PC-9 (cell line): ENCODE measurements at regions not wholly inside any gene's neighbourhood (a gene's known extent, or its start where the extent isn't known, plus 50 kb on each side); places are given as distances from the start of the nearest gene placed in this dataset.

Experiments used
- BruUV-seq: library from RNA; stranded (reverse); fragments of 400-500 nt; replicated peaks from 2 replicates; lab custom pipeline; 2021; lab: Mats Ljungman, UMichigan
- CTCF ChIA-PET: fragments of 300-600 bp; sonication (Branson Sonifier 250); formaldehyde crosslinking; loops from one replicate; lab custom pipeline; 2022; ENCODE audit warnings: antibody characterized with exemption; lab: Charles Lee
- POLR2A ChIA-PET: fragments of 300-600 bp; sonication (Branson Sonifier 250); formaldehyde crosslinking; loops from one replicate; lab custom pipeline; 2022; ENCODE audit warnings: antibody characterized with exemption; ENCODE audit not compliant: unreplicated experiment; lab: Charles Lee
- DNase-seq, 2 experiments: peaks; one replicate each; pipeline versions ENCODE4 v3.0.0 to v3.0.0-alpha.2; 2015 to 2022; ENCODE audit warnings: mixed read lengths in 1 of 2
- H2AFZ ChIP-seq: fragments of 200-600 bp; sonication (generic); 2 replicates; pipeline ENCODE4 v1.8.1; 2017; ENCODE audit warnings: antibody characterized with exemption
- H3F3A ChIP-seq: fragments of 200-600 bp; sonication (generic); 2 replicates; pipeline ENCODE4 v1.8.1; 2017; ENCODE audit warnings: antibody characterized with exemption, mild to moderate bottlenecking, low read depth; ENCODE audit not compliant: insufficient read depth
- H3K27ac ChIP-seq: fragments of 200-600 bp; sonication (generic); 2 replicates; pipeline ENCODE4 v1.6.1; 2016; ENCODE audit warnings: mixed run types
- H3K27me3 ChIP-seq: fragments of 200-600 bp; sonication (generic); 2 replicates; pipeline ENCODE4 v1.6.1; 2016; ENCODE audit warnings: low read depth, mixed run types; ENCODE audit not compliant: insufficient read depth
- H3K36me3 ChIP-seq: fragments of 200-600 bp; sonication (generic); 2 replicates; pipeline ENCODE4 v1.6.1; 2016; ENCODE audit warnings: low read depth, mixed run types
- H3K4me1 ChIP-seq: fragments of 200-600 bp; sonication (generic); replicated peaks from 2 replicates; pipeline ENCODE4 v1.6.1; 2016; ENCODE audit warnings: mixed run types; ENCODE audit not compliant: insufficient read depth
- H3K4me2 ChIP-seq: fragments of 200-600 bp; sonication (generic); 2 replicates; pipeline ENCODE4 v1.6.1; 2017; ENCODE audit warnings: mixed run types
- H3K4me3 ChIP-seq: fragments of 200-600 bp; sonication (generic); 2 replicates; pipeline ENCODE4 v1.6.1; 2016; ENCODE audit warnings: mixed run types
- H3K79me2 ChIP-seq: fragments of 200-600 bp; sonication (generic); 2 replicates; pipeline ENCODE4 v1.6.1; 2017; ENCODE audit warnings: low read depth, mixed run types
- H3K9me2 ChIP-seq: fragments of 200-600 bp; sonication (generic); 2 replicates; pipeline ENCODE4 v1.8.1; 2017; ENCODE audit warnings: mild to moderate bottlenecking; ENCODE audit not compliant: insufficient read depth
- H3K9me3 ChIP-seq: fragments of 200-600 bp; sonication (generic); 2 replicates; pipeline ENCODE4 v1.8.1; 2016; ENCODE audit warnings: low read depth; ENCODE audit not compliant: insufficient read depth
- H4K20me1 ChIP-seq: fragments of 200-600 bp; sonication (generic); 2 replicates; pipeline ENCODE4 v1.8.1; 2017; ENCODE audit not compliant: insufficient read depth
- EZH2 ChIP-seq: fragments of 200-600 bp; sonication (generic); IDR thresholded peaks from 2 replicates; pipeline ENCODE4 v1.8.0; 2017; ENCODE audit warnings: antibody characterized with exemption, low read depth
- intact Hi-C: fragments of 100-400 bp; cut with micrococcal nuclease; formaldehyde crosslinking; loops from one replicate; pipeline ENCODE4 v1.10.0; 2022; ENCODE audit not compliant: unreplicated experiment
- TF ChIP-seq, protein P1 (sequence below): fragments of 200-600 bp; sonication (generic); conservative IDR thresholded peaks from 2 replicates; pipeline ENCODE4 v1.6.1; 2017; ENCODE audit warnings: mixed run types, antibody characterized with exemption, mild to moderate bottlenecking, moderate library complexity

DNA sequence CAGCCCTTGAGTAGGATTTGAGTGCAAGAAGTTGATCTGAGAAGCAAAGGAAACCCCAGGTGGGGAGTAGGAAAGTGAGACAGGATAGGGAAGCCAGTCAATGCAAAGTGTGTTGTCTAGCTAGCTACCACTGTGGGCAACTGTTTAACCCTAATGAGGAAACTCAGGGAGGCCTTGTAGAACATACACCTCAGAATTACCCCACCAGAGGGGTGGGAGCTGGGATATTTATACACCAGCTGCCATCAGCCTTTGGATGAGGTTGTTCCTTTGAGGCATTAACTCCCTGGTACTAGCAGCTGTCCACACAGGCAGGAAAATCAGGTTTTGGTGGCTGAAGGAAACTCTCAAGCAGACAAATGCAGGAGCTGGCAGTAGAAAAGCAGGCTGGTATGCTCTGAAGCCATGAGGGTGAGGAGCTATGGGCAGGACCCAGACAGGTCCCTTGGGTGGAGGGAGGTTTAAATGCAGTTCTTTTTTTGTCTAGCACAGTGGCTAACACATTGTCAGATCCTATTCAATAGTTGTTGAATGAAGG is 60.1 kb upstream of the ARID5B start:
- Histone ChIP-seq H2AFZ (no peak overlapping the region), H3K27me3 (no peaks in the 10 kb centered on the region), H3K36me3 (no peaks in the 10 kb centered on the region), H3K4me3 (no peak overlapping the region), H3K27ac (no peak overlapping the region), H3F3A (peaks cover 13% of the 10 kb centered on the region), H3K9me3 (no peaks in the 10 kb centered on the region; the same call in 1 of the 2 replicates), H4K20me1 (no peaks in the 10 kb centered on the region), H3K4me1 (peaks cover 49% of the 10 kb centered on the region), H3K4me2 (no peak overlapping the region), H3K79me2 (no peaks in the 10 kb centered on the region), H3K9me2 (no peaks in the 10 kb centered on the region)
- BruUV-seq, result no TSS peak
- intact Hi-C loops, result no loop called here
- DNase-seq, result peak in 1 of 2 experiments; percentile 61
- TF ChIP-seq EZH2, result no peak
- TF ChIP-seq, protein P1, sequence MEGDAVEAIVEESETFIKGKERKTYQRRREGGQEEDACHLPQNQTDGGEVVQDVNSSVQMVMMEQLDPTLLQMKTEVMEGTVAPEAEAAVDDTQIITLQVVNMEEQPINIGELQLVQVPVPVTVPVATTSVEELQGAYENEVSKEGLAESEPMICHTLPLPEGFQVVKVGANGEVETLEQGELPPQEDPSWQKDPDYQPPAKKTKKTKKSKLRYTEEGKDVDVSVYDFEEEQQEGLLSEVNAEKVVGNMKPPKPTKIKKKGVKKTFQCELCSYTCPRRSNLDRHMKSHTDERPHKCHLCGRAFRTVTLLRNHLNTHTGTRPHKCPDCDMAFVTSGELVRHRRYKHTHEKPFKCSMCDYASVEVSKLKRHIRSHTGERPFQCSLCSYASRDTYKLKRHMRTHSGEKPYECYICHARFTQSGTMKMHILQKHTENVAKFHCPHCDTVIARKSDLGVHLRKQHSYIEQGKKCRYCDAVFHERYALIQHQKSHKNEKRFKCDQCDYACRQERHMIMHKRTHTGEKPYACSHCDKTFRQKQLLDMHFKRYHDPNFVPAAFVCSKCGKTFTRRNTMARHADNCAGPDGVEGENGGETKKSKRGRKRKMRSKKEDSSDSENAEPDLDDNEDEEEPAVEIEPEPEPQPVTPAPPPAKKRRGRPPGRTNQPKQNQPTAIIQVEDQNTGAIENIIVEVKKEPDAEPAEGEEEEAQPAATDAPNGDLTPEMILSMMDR, result no peak
- ChIA-PET CTCF (no interaction called here), POLR2A (interaction anchor here (0.6 kb wide), 1 partner anchor 198 kb away, joined by 10 read pairs; no protein-coding TSS in a partner anchor)

DNA sequence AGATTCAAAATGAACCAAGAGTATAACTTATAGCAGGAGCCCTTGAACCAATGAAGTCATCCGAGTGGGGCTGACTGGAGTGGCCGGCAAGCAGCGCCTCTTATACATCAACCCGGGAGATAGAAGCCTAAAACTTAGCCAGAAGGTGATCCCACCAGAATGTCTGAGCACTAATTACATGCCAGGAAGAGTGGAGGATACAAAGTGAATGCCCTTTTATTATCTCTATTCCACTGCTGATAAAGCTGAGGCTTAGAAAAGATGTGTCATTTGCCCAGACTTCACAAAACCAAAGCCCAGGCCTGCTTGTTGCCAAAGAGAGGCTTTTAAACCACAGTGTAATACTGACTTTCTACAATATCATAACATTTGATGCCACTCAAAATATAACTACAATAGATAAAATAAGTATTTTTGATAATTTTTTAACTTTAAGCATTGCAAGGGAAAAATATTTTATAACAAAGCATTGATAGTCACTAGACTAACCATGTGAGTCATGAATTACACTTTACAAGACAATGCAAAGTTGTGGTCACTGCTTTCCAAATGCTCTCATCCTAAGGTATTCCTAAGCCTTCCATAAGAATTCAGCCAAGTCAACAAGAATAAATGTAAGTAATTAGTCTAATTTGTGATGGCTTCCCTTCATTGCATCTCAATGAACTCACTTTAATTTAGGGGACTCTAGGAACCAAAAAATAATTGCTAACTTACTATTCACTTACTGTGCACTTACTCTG is 58.6 kb upstream of the ARID5B start:
- Histone ChIP-seq H3K79me2 (no peaks in the 10 kb centered on the region), H3K9me3 (no peaks in the 10 kb centered on the region; the same call in 1 of the 2 replicates), H3F3A (peaks cover 6% of the 10 kb centered on the region; the same call in 1 of the 2 replicates), H4K20me1 (no peaks in the 10 kb centered on the region), H3K36me3 (no peaks in the 10 kb centered on the region), H3K4me3 (no peak overlapping the region), H3K27ac (no peak overlapping the region), H2AFZ (no peak overlapping the region), H3K4me2 (no peak overlapping the region), H3K9me2 (no peaks in the 10 kb centered on the region), H3K4me1 (peaks cover 34% of the 10 kb centered on the region), H3K27me3 (no peaks in the 10 kb centered on the region)
- ChIA-PET CTCF (no interaction called here), POLR2A (no interaction called here)
- TF ChIP-seq, protein P1, result no peak
- TF ChIP-seq EZH2, result no peak
- BruUV-seq, result no TSS peak
- DNase-seq, result no peak
- intact Hi-C loops, result no loop called here

DNA sequence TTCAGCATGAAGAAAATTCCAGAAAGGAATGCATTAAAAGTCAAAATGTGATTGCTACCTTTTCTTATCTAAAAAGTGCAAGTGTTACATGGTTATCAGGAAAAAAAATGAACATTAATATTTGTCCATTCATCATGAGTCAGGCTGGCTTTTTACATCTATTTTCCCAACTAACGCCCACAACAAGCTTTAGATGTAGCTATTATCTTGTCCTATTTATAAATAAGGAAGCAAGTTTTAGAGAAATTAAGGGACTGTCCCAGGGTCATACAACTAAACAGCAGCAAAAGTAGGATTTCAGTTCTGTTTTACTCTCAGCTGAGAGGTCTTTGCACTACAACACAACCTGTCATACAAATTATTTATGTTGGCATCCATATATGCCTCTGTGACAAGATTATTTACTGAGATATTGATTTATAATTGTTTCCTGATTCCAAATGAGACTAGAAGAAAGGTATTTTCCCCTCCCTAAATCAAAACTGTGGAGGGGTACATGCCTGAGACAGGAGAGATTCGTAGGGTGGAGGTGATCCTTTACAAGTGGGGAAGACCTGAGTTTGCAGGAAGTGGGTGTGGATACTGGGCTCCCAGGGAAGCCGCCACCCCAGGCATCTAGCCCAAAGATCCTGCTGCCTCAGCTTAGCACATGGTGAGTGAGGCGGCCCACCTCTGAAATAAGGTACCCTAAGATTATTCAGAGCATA is 57.2 kb upstream of the ARID5B start:
- Histone ChIP-seq H2AFZ (no peak overlapping the region), H3K27me3 (no peaks in the 10 kb centered on the region), H3K4me1 (peaks cover 24% of the 10 kb centered on the region), H3K4me2 (no peak overlapping the region), H3K27ac (no peak overlapping the region), H3K79me2 (no peaks in the 10 kb centered on the region), H3K4me3 (no peak overlapping the region), H3K9me2 (no peaks in the 10 kb centered on the region), H3F3A (no peaks in the 10 kb centered on the region), H3K36me3 (no peaks in the 10 kb centered on the region), H4K20me1 (no peaks in the 10 kb centered on the region), H3K9me3 (no peaks in the 10 kb centered on the region; the same call in 1 of the 2 replicates)
- BruUV-seq, result no TSS peak
- ChIA-PET POLR2A (no interaction called here), CTCF (no interaction called here)
- intact Hi-C loops, result no loop called here
- no peak for DNase-seq
- TF ChIP-seq EZH2, result no peak
- TF ChIP-seq, protein P1, result no peak
